Liver (tissue), 8 donors: ENCODE measurements at regions not wholly inside any gene's neighbourhood (a gene's known extent, or its start where the extent isn't known, plus 50 kb on each side); places are given as distances from the start of the nearest gene placed in this dataset.

ENCODE experiments used
- DNase-seq: peaks from one replicate; pipeline ENCODE4 v3.0.0-alpha.2; 2017; ENCODE audit warnings: low spot score
- H3K27ac ChIP-seq, 2 donors: one replicate each; pipeline ENCODE4 v1.7.0; 2013; ENCODE audit warnings: inconsistent platforms in 2 of 2, low read length in 2 of 2, control low read depth in 1 of 2, low read depth in 1 of 2, mild to moderate bottlenecking in 1 of 2
- H3K27me3 ChIP-seq, 4 donors: one replicate each; pipeline versions ENCODE4 v1.6.1 to v1.7.0; 2013; ENCODE audit warnings: low read length in 3 of 4, inconsistent platforms in 1 of 4, mild to moderate bottlenecking in 1 of 4, moderate library complexity in 1 of 4; ENCODE audit not compliant: control insufficient read depth in 4 of 4, insufficient read depth in 4 of 4
- H3K36me3 ChIP-seq, 4 donors: one replicate each; pipeline versions ENCODE4 v1.6.1 to v1.7.0; 2013; ENCODE audit warnings: low read length in 3 of 4, mild to moderate bottlenecking in 3 of 4, low read depth in 1 of 4, moderate library complexity in 1 of 4; ENCODE audit not compliant: control insufficient read depth in 4 of 4, insufficient read depth in 3 of 4
- H3K4me1 ChIP-seq, 4 donors: one replicate each; pipeline versions ENCODE4 v1.6.1 to v1.7.0; 2013; ENCODE audit warnings: low read length in 3 of 4, mild to moderate bottlenecking in 3 of 4, moderate library complexity in 1 of 4; ENCODE audit not compliant: control insufficient read depth in 4 of 4, insufficient read depth in 4 of 4
- H3K4me3 ChIP-seq, 3 donors: one replicate each; pipeline versions ENCODE4 v1.6.1 to v1.7.0; 2013; ENCODE audit warnings: low read length in 3 of 3, control low read depth in 1 of 3, low read depth in 1 of 3, mild to moderate bottlenecking in 1 of 3
- H3K9ac ChIP-seq, 2 donors: one replicate each; pipeline ENCODE4 v1.7.0; 2013; ENCODE audit warnings: low read length in 2 of 2, mild to moderate bottlenecking in 2 of 2, moderate library complexity in 2 of 2, control low read depth in 1 of 2, low read depth in 1 of 2
- H3K9me3 ChIP-seq, 4 donors: one replicate each; pipeline versions ENCODE4 v1.6.1 to v1.7.0; 2013; ENCODE audit warnings: low read length in 3 of 4; ENCODE audit not compliant: control insufficient read depth in 4 of 4
- ATF3 ChIP-seq: IDR thresholded peaks from 2 replicates; pipeline ENCODE4 v1.6.1; 2016; ENCODE audit warnings: antibody characterized with exemption
- CTCF ChIP-seq: fragments of 150-350 bp; IDR thresholded peaks from 2 replicates; pipeline ENCODE4 v1.5.1; 2017; ENCODE audit warnings: improper control_type of control experiment, low read depth, low read length; ENCODE audit not compliant: missing input control
- EGR1 ChIP-seq, 2 donors: IDR thresholded peaks; 2 replicates each; pipeline ENCODE4 v1.6.1; 2016 to 2018; ENCODE audit warnings: antibody characterized with exemption in 2 of 2, low read depth in 2 of 2
- FOXA1 ChIP-seq: IDR thresholded peaks from 2 replicates; pipeline ENCODE4 v1.6.1; 2016; ENCODE audit warnings: antibody characterized with exemption
- FOXA2 ChIP-seq: IDR thresholded peaks from 2 replicates; pipeline ENCODE4 v1.6.1; 2016; ENCODE audit warnings: antibody characterized with exemption
- GABPA ChIP-seq, 2 donors: IDR thresholded peaks in 1 of 2; conservative IDR thresholded peaks in 1 of 2; 2 replicates each; pipeline ENCODE4 v1.6.1; 2016; ENCODE audit warnings: antibody characterized with exemption in 2 of 2, mild to moderate bottlenecking in 1 of 2, moderate library complexity in 1 of 2
- HNF4A ChIP-seq, 2 donors: conservative IDR thresholded peaks; 2 replicates each; pipeline ENCODE4 v1.6.1; 2016; ENCODE audit warnings: antibody characterized with exemption in 2 of 2, mild to moderate bottlenecking in 2 of 2
- HNF4G ChIP-seq: IDR thresholded peaks from 2 replicates; pipeline ENCODE4 v1.6.1; 2016; ENCODE audit warnings: antibody characterized with exemption
- JUND ChIP-seq, 2 donors: IDR thresholded peaks; 2 replicates each; pipeline ENCODE4 v1.6.1; 2016; ENCODE audit warnings: antibody characterized with exemption in 2 of 2
- MAX ChIP-seq: IDR thresholded peaks from 2 replicates; pipeline ENCODE4 v1.6.1; 2016; ENCODE audit warnings: antibody characterized with exemption
- NR2F2 ChIP-seq: IDR thresholded peaks from 2 replicates; pipeline ENCODE4 v1.6.1; 2016; ENCODE audit warnings: antibody characterized with exemption
- RAD21 ChIP-seq, 2 donors: IDR thresholded peaks; 2 replicates each; pipeline ENCODE4 v1.6.1; 2016; ENCODE audit warnings: antibody characterized with exemption in 2 of 2, mild to moderate bottlenecking in 2 of 2
- REST ChIP-seq: IDR thresholded peaks from 2 replicates; pipeline ENCODE4 v1.6.1; 2016; ENCODE audit warnings: antibody characterized with exemption, mild to moderate bottlenecking
- RXRA ChIP-seq, 2 donors: IDR thresholded peaks; 2 replicates each; pipeline ENCODE4 v1.6.1; 2017 to 2018; ENCODE audit warnings: antibody characterized with exemption in 2 of 2, mild to moderate bottlenecking in 1 of 2
- SP1 ChIP-seq: IDR thresholded peaks from 2 replicates; pipeline ENCODE4 v1.6.1; 2018; ENCODE audit warnings: antibody characterized with exemption, mild to moderate bottlenecking
- TAF1 ChIP-seq: conservative IDR thresholded peaks from 2 replicates; pipeline ENCODE4 v1.6.1; 2016; ENCODE audit warnings: antibody characterized with exemption, mild to moderate bottlenecking
- YY1 ChIP-seq: IDR thresholded peaks from 2 replicates; pipeline ENCODE4 v1.6.1; 2016; ENCODE audit warnings: antibody characterized with exemption, mild to moderate bottlenecking
- ZBTB33 ChIP-seq: IDR thresholded peaks from 2 replicates; pipeline ENCODE4 v1.6.1; 2016; ENCODE audit warnings: antibody characterized with exemption
- WGBS: extraction: QIAGEN DNeasy Blood & Tissue Kit; methylation state at CpG from one replicate; pipeline ENCODE4 v1.1.7; 2013; 5-methylcytosine and 5-hydroxymethylcytosine counted together
- donor health status: healthy.
- donor health status: healthy.
- donor health status: healthy.
- donor health status: healthy.
- donor health status: healthy.

- no peaks in the 10 kb centered on the region for H3K9me3 ChIP-seq
- WGBS: 44% methylated on average over 1 of the region's 1 CpG
- H3K4me1 ChIP-seq: no peaks in the 10 kb centered on the region
- H3K27me3 ChIP-seq: peaks cover 0 to 4% (median 0%) of the 10 kb centered on the region in 4 donors
- no peak overlapping the region for H3K9ac ChIP-seq
- DNase-seq: no peak
- no peak for TF ChIP-seq FOXA1
- TF ChIP-seq EGR1 (IDR thresholded peaks at IDR 0.05; ENCODE audit: low read depth in 2 of 2): no peak
- no peak for TF ChIP-seq HNF4G
- TF ChIP-seq ATF3: no peak
- no peak for TF ChIP-seq REST
- TF ChIP-seq JUND (IDR thresholded peaks at IDR 0.05): no peak
- TF ChIP-seq TAF1: no peak
- no peak for TF ChIP-seq FOXA2
- no peak overlapping the region for H3K4me3 ChIP-seq
- H3K27ac ChIP-seq: no peak overlapping the region
- H3K36me3 ChIP-seq: no peaks in the 10 kb centered on the region
These were observed 377.1 kb upstream of the SLC39A10 start for GRCh38 chr2:195279840-195280427.

- Histone ChIP-seq H3K27me3 (peaks cover 0 to 4% (median 0%) of the 10 kb centered on the region in 4 donors), H3K4me3 (no peak overlapping the region), H3K9me3 (no peaks in the 10 kb centered on the region), H3K4me1 (no peaks in the 10 kb centered on the region), H3K36me3 (no peaks in the 10 kb centered on the region), H3K9ac (no peak overlapping the region), H3K27ac (no peak overlapping the region)
- 59% methylated on average over 5 of the region's 5 CpGs for WGBS
- no peak for DNase-seq
- TF ChIP-seq REST (no peak), RAD21 (IDR thresholded peaks at IDR 0.05) (no peak), MAX (no peak), RXRA (IDR thresholded peaks at IDR 0.05) (no peak), CTCF (no peak), TAF1 (no peak), EGR1 (IDR thresholded peaks at IDR 0.05; ENCODE audit: low read depth in 2 of 2) (no peak), YY1 (no peak), HNF4A (conservative IDR thresholded peaks at IDR 0.05) (no peak), HNF4G (no peak), FOXA1 (no peak), FOXA2 (no peak), ZBTB33 (no peak), GABPA (IDR thresholded peaks at IDR 0.05 in 1 of 2, conservative IDR thresholded peaks at IDR 0.05 in 1 of 2) (no peak), SP1 (no peak), NR2F2 (no peak), ATF3 (no peak), JUND (IDR thresholded peaks at IDR 0.05) (no peak)
These were observed 386.5 kb upstream of the SLC39A10 start for GRCh38 chr2:195270466-195271039.
